SKM-1 treated with dmso at 0.1 percent for 144 hours (cell line): ENCODE measurements at regions not wholly inside any gene's neighbourhood (a gene's known extent, or its start where the extent isn't known, plus 50 kb on each side); places are given as distances from the start of the nearest gene placed in this dataset.
"Not testable (repeated sequence)": the region's sequence is repeated elsewhere in the genome, so short reads cannot be mapped to it uniquely, and the experiment has no call there.

Experiments
- DNase-seq: peaks from one replicate; lab custom pipeline; 2025; ENCODE audit not compliant: unreplicated experiment; lab: John Stamatoyannopoulos, UW

- DNase-seq: not testable (repeated sequence)
These were observed 161.4 kb downstream of the SYT15 start for GRCh38 chr10:46740368-46740767.

GRCh38 chr10:46749003-46749402 is 162.2 kb upstream of the PTPN20 start:
- DNase-seq: not testable (repeated sequence)

GRCh38 chr10:46749470-46749869 is 161.8 kb upstream of the PTPN20 start:
- not testable (repeated sequence) for DNase-seq

GRCh38 chr10:46753763-46754162 is 157.5 kb upstream of the PTPN20 start:
- not testable (repeated sequence) for DNase-seq

GRCh38 chr10:46761471-46761870 is 149.8 kb upstream of the PTPN20 start:
- not testable (repeated sequence) for DNase-seq

- DNase-seq: not testable (repeated sequence)
These were observed 142.5 kb upstream of the PTPN20 start for GRCh38 chr10:46768515-46769291.

GRCh38 chr10:46773178-46773896 is 137.9 kb upstream of the PTPN20 start:
- DNase-seq: not testable (repeated sequence)

GRCh38 chr10:46773897-46774236 is 137.4 kb upstream of the PTPN20 start:
- not testable (repeated sequence) for DNase-seq

GRCh38 chr10:46774366-46774765 is 136.9 kb upstream of the PTPN20 start:
- not testable (repeated sequence) for DNase-seq

- not testable (repeated sequence) for DNase-seq
These were observed 136.1 kb upstream of the PTPN20 start for GRCh38 chr10:46774945-46775667.

GRCh38 chr10:46775668-46776059 is 135.6 kb upstream of the PTPN20 start:
- not testable (repeated sequence) for DNase-seq

GRCh38 chr10:46779571-46779970 is 131.7 kb upstream of the PTPN20 start:
- not testable (repeated sequence) for DNase-seq

GRCh38 chr10:46780164-46780563 is 131.1 kb upstream of the PTPN20 start:
- DNase-seq: not testable (repeated sequence)

GRCh38 chr10:46781001-46781400 is 130.2 kb upstream of the PTPN20 start:
- DNase-seq: not testable (repeated sequence)

GRCh38 chr10:46782001-46782874 is 129.0 kb upstream of the PTPN20 start:
- DNase-seq: not testable (repeated sequence)

- not testable (repeated sequence) for DNase-seq
These were observed 126.6 kb upstream of the PTPN20 start for GRCh38 chr10:46784665-46785064.

GRCh38 chr10:46786125-46786517 is 125.1 kb upstream of the PTPN20 start:
- DNase-seq: not testable (repeated sequence)

- peak; percentile 15 for DNase-seq
These were observed 124.5 kb upstream of the PTPN20 start for GRCh38 chr10:46786518-46787320.

GRCh38 chr10:46787321-46787615 is 124.0 kb upstream of the PTPN20 start:
- DNase-seq: peak; percentile 1
